DMS53 (cell line): ENCODE measurements at regions not wholly inside any gene's neighbourhood (a gene's known extent, or its start where the extent isn't known, plus 50 kb on each side); places are given as distances from the start of the nearest gene placed in this dataset.

Experiments
- DNase-seq: peaks from one replicate; lab custom pipeline; 2025; lab: John Stamatoyannopoulos, UW

- DNase-seq = no peak
Measured at GRCh38 chr21:39124681-39125251, 58.5 kb downstream of the PSMG1 start.

- DNase-seq = no peak
Measured at GRCh38 chr21:39123375-39123774, 59.9 kb downstream of the PSMG1 start.

- no peak for DNase-seq
Measured at GRCh38 chr21:39121600-39122355, 61.5 kb downstream of the PSMG1 start.

- DNase-seq = no peak
Measured at GRCh38 chr21:39120876-39121599, 62.2 kb downstream of the PSMG1 start.

GRCh38 chr21:39119891-39120290 lies 63.4 kb downstream of the PSMG1 start:
- DNase-seq = no peak

GRCh38 chr21:39118604-39119215 lies 64.5 kb downstream of the PSMG1 start:
- DNase-seq = no peak

- DNase-seq = no peak
Measured at GRCh38 chr21:39118061-39118460, 65.2 kb downstream of the PSMG1 start.

- no peak for DNase-seq
Measured at GRCh38 chr21:39117440-39117970, 65.7 kb downstream of the PSMG1 start.

- no peak for DNase-seq
Measured at GRCh38 chr21:39116761-39117439, 66.4 kb downstream of the PSMG1 start.

- DNase-seq = no peak
Measured at GRCh38 chr21:39115576-39116235, 67.5 kb downstream of the PSMG1 start.

- DNase-seq = no peak
Measured at GRCh38 chr21:39114871-39115575, 68.2 kb downstream of the PSMG1 start.

- DNase-seq = no peak
Measured at GRCh38 chr21:39111931-39112550, 71.2 kb downstream of the PSMG1 start.

GRCh38 chr21:39110431-39110830 lies 72.8 kb downstream of the PSMG1 start:
- no peak for DNase-seq

GRCh38 chr21:39109596-39110210 lies 73.5 kb downstream of the PSMG1 start:
- DNase-seq = no peak

- no peak for DNase-seq
Measured at GRCh38 chr21:39109163-39109530, 74.1 kb downstream of the PSMG1 start.

- no peak for DNase-seq
Measured at GRCh38 chr21:39108291-39109162, 74.7 kb downstream of the PSMG1 start.

GRCh38 chr21:39107739-39108138 lies 75.5 kb downstream of the PSMG1 start:
- no peak for DNase-seq

GRCh38 chr21:39106881-39107462 lies 76.3 kb downstream of the PSMG1 start:
- DNase-seq = no peak
